ENCODE measurements at regions not wholly inside any gene's neighbourhood (a gene's known extent, or its start where the extent isn't known, plus 50 kb on each side); places are given as distances from the start of the nearest gene placed in this dataset.

DNA sequence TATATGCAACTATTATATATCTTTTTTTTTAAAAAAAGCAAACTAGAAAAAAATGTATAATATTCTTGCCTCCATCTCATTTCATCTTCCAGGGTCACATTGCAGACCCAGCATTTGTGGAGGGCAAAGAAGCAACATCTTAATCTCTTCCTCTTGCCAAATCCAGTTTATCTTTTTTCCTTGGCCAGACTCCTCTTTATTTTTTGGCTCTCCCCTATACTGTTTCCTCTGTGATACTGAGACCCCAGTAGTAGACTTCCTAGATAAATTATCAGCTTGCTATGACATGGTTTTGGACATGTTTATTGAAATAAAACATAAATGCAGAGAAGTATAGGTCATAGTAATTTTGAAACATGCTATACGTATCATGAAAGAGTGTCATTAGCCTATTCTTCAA, 303.8 kb upstream of the DDHD1 start (continued):
- TF ChIP-seq ZNF331 (CRISPR knock-in tag; IDR thresholded peaks at IDR 0.05; ENCODE audit: low read depth) (no peak), EZH2phosphoT487 (IDR thresholded peaks at IDR 0.05; ENCODE audit: unreplicated experiment) (no peak), POLR2AphosphoS5 (IDR thresholded peaks at IDR 0.05; ENCODE audit: low read depth) (no peak), NANOG (IDR thresholded peaks at IDR 0.05; ENCODE audit: borderline replicate concordance) (no peak), CREB1 (CRISPR knock-in tag; IDR thresholded peaks at IDR 0.05; ENCODE audit: low read depth) (no peak), ZNF114 (CRISPR knock-in tag; IDR thresholded peaks at IDR 0.05) (no peak)
- TF ChIP-seq, protein P1, sequence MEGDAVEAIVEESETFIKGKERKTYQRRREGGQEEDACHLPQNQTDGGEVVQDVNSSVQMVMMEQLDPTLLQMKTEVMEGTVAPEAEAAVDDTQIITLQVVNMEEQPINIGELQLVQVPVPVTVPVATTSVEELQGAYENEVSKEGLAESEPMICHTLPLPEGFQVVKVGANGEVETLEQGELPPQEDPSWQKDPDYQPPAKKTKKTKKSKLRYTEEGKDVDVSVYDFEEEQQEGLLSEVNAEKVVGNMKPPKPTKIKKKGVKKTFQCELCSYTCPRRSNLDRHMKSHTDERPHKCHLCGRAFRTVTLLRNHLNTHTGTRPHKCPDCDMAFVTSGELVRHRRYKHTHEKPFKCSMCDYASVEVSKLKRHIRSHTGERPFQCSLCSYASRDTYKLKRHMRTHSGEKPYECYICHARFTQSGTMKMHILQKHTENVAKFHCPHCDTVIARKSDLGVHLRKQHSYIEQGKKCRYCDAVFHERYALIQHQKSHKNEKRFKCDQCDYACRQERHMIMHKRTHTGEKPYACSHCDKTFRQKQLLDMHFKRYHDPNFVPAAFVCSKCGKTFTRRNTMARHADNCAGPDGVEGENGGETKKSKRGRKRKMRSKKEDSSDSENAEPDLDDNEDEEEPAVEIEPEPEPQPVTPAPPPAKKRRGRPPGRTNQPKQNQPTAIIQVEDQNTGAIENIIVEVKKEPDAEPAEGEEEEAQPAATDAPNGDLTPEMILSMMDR (conservative IDR thresholded peaks at IDR 0.05; ENCODE audit: low read depth in 2 of 2), result no peak
- TF ChIP-seq, protein P2, sequence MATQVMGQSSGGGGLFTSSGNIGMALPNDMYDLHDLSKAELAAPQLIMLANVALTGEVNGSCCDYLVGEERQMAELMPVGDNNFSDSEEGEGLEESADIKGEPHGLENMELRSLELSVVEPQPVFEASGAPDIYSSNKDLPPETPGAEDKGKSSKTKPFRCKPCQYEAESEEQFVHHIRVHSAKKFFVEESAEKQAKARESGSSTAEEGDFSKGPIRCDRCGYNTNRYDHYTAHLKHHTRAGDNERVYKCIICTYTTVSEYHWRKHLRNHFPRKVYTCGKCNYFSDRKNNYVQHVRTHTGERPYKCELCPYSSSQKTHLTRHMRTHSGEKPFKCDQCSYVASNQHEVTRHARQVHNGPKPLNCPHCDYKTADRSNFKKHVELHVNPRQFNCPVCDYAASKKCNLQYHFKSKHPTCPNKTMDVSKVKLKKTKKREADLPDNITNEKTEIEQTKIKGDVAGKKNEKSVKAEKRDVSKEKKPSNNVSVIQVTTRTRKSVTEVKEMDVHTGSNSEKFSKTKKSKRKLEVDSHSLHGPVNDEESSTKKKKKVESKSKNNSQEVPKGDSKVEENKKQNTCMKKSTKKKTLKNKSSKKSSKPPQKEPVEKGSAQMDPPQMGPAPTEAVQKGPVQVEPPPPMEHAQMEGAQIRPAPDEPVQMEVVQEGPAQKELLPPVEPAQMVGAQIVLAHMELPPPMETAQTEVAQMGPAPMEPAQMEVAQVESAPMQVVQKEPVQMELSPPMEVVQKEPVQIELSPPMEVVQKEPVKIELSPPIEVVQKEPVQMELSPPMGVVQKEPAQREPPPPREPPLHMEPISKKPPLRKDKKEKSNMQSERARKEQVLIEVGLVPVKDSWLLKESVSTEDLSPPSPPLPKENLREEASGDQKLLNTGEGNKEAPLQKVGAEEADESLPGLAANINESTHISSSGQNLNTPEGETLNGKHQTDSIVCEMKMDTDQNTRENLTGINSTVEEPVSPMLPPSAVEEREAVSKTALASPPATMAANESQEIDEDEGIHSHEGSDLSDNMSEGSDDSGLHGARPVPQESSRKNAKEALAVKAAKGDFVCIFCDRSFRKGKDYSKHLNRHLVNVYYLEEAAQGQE (IDR thresholded peaks at IDR 0.05; ENCODE audit: unreplicated experiment), result no peak

DNA sequence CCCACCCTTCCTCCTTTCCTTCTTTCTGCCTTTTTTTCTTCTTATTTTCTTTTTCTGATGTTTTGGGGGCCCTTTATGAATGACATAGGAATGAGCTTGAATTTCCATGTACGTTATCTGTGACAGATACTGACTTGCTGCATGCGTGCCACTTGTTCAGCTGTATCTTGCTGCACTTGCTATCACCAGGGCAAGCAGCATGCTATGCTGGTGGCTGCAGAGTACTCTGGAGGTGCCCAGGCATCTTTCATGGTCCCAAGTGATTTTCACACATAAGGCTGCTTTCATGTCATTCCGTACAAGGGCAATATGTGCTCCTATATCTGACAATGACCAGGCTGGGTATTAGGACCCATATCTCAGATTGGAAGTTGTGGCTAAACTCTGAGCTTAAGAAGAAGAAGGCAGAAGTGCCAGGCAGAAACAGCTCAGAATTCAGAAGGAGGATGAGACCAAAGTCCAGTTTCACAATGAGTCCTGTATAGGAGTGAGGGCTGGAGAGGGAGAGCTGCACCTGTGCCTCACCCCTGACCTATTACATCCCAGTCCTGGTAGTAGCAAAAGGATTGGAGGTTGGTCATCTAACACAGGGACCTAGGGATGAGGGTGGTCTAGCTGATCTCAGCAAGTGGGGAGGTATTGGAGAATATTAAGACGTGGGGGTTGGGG, 299.0 kb upstream of the DDHD1 start:
- Histone ChIP-seq H3K9me2 (ENCODE audit: insufficient read depth) (peaks cover 6% of the 10 kb centered on the region; the same call in 1 of the 2 replicates), H3K4me3 (no peak overlapping the region), H3K4me1 (ENCODE audit: insufficient read depth) (no peaks in the 10 kb centered on the region; the same call in 1 of the 2 replicates), H3K27ac (ENCODE audit: low read depth) (no peak overlapping the region), H3K4me2 (no peak overlapping the region), H3K36me3 (ENCODE audit: insufficient read depth) (no peaks in the 10 kb centered on the region), H3K27me3 (ENCODE audit: insufficient read depth) (no peaks in the 10 kb centered on the region), H4K20me1 (replicated peaks; ENCODE audit: insufficient read depth) (no peaks in the 10 kb centered on the region), H3F3A (replicated peaks; ENCODE audit: low read depth) (no peaks in the 10 kb centered on the region), H2AFZ (no peak overlapping the region), H3K79me2 (replicated peaks; ENCODE audit: insufficient read depth) (no peaks in the 10 kb centered on the region)
- H3K9me3 Mint-ChIP-seq, result no peaks in the 10 kb centered on the region
- H3K4me1 Mint-ChIP-seq, result peaks cover 12% of the 10 kb centered on the region
- H3K27me3 Mint-ChIP-seq (ENCODE audit: insufficient read depth, low read depth, poor library complexity), result no peaks in the 10 kb centered on the region
- no peak for DNase-seq (ENCODE audit: low spot score)
- H3K27ac Mint-ChIP-seq, result no peak overlapping the region
- H3K4me3 Mint-ChIP-seq, result no peak overlapping the region
- H3K36me3 Mint-ChIP-seq (ENCODE audit: low read depth), result no peaks in the 10 kb centered on the region
- no peak for ATAC-seq
- TF ChIP-seq EZH2 (IDR thresholded peaks at IDR 0.05; ENCODE audit: low read depth, unreplicated experiment), result no peak
- no peak for TF ChIP-seq ZNF114 (CRISPR knock-in tag; IDR thresholded peaks at IDR 0.05)
- TF ChIP-seq, protein P3, sequence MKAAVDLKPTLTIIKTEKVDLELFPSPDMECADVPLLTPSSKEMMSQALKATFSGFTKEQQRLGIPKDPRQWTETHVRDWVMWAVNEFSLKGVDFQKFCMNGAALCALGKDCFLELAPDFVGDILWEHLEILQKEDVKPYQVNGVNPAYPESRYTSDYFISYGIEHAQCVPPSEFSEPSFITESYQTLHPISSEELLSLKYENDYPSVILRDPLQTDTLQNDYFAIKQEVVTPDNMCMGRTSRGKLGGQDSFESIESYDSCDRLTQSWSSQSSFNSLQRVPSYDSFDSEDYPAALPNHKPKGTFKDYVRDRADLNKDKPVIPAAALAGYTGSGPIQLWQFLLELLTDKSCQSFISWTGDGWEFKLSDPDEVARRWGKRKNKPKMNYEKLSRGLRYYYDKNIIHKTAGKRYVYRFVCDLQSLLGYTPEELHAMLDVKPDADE (IDR thresholded peaks at IDR 0.05), result no peak
- TF ChIP-seq CREB1 (CRISPR knock-in tag; IDR thresholded peaks at IDR 0.05; ENCODE audit: low read depth), result no peak
- no peak for TF ChIP-seq ZNF331 (CRISPR knock-in tag; IDR thresholded peaks at IDR 0.05; ENCODE audit: low read depth)
- TF ChIP-seq JUNB (IDR thresholded peaks at IDR 0.05; ENCODE audit: unreplicated experiment), result no peak
- TF ChIP-seq, protein P2 (IDR thresholded peaks at IDR 0.05; ENCODE audit: unreplicated experiment), result no peak
- TF ChIP-seq, protein P1 (conservative IDR thresholded peaks at IDR 0.05; ENCODE audit: low read depth in 2 of 2), result no peak
- no peak for TF ChIP-seq NANOG (IDR thresholded peaks at IDR 0.05; ENCODE audit: borderline replicate concordance)
- no peak for TF ChIP-seq EZH2phosphoT487 (IDR thresholded peaks at IDR 0.05; ENCODE audit: unreplicated experiment)
- TF ChIP-seq POLR2AphosphoS5 (IDR thresholded peaks at IDR 0.05; ENCODE audit: low read depth), result no peak
- no peak for TF ChIP-seq STAT1 (IDR thresholded peaks at IDR 0.05; ENCODE audit: unreplicated experiment)

All from GM23338 (cell line).